Ovary (tissue), 7 donors: ENCODE measurements at regions not wholly inside any gene's neighbourhood (a gene's known extent, or its start where the extent isn't known, plus 50 kb on each side); places are given as distances from the start of the nearest gene placed in this dataset.

ENCODE experiments used
- DNase-seq, 5 donors: peaks; one replicate each; pipeline ENCODE4 v3.0.0-alpha.2; 2019 to 2020
- H3K27ac ChIP-seq, 2 donors: fragments of 200-600 bp; one replicate each; pipeline versions ENCODE4 v1.5.1 to v1.8.0; 2019 to 2022
- H3K27me3 ChIP-seq: fragments of 200-600 bp; one replicate; pipeline ENCODE4 v1.8.0; 2022
- H3K36me3 ChIP-seq: fragments of 200-600 bp; sonication (generic); one replicate; pipeline ENCODE4 v1.5.1; 2019
- H3K4me1 ChIP-seq: one replicate; pipeline ENCODE4 v1.8.1; 2013; ENCODE audit warnings: mild to moderate bottlenecking, moderate library complexity; ENCODE audit not compliant: insufficient read depth
- H3K4me3 ChIP-seq: fragments of 200-600 bp; sonication (generic); one replicate; pipeline ENCODE4 v1.5.1; 2017
- H3K9me3 ChIP-seq, 2 donors: fragments of 200-600 bp in 1 of 2; sonication (generic) in 1 of 2; one replicate each; pipeline versions ENCODE4 v1.5.1 to v1.8.1; 2013 to 2019; ENCODE audit warnings: mild to moderate bottlenecking in 1 of 2, moderate library complexity in 1 of 2
- CTCF ChIP-seq, 3 donors: fragments of 450-650 bp in 2 of 3; fragments of 200-600 bp in 1 of 3; IDR thresholded peaks; one replicate each; pipeline versions ENCODE4 v1.5.1 to v1.8.0; 2016 to 2022; ENCODE audit warnings: antibody characterized with exemption in 3 of 3, mild to moderate bottlenecking in 1 of 3
- EP300 ChIP-seq: sonication (generic); formaldehyde crosslinking; IDR thresholded peaks from one replicate; pipeline ENCODE4 v1.6.1; 2017; ENCODE audit warnings: antibody characterized with exemption
- POLR2A ChIP-seq: fragments of 450-650 bp; IDR thresholded peaks from one replicate; pipeline ENCODE4 v1.6.1; 2017; ENCODE audit warnings: antibody characterized with exemption, mild to moderate bottlenecking, moderate library complexity
- WGBS, 3 donors: extraction: QIAGEN DNeasy Blood & Tissue Kit in 1 of 3; methylation state at CpG; one replicate each; pipeline versions ENCODE4 v1.1.5 to v1.1.7; 2013 to 2017; 5-methylcytosine and 5-hydroxymethylcytosine counted together
- intact Hi-C, 4 donors: fragments of 100-400 bp; cut with DNase I; formaldehyde crosslinking; loops; one replicate each; pipeline versions ENCODE4 v1.11.0 to v1.15.1; 2022 to 2023
- donor health status: DM: no; HTN: no; CAD: no; lungs with moderate emphysema.
- donor health status: DM: no; HTN: no; CAD: no.
- donor health status: Bipolar disorder and iron deficiency.
- donor health status: DM: no; HTN: no; CAD: no.
- donor health status: DM: yes; HTN: yes; CAD: no.

GRCh38 chr2:216575465-216575864 lies 57.8 kb upstream of the IGFBP2 start:
- peaks cover 7% of the 10 kb centered on the region for H3K4me1 ChIP-seq
- WGBS, 3 donors: 78 to 94% (median 78%) methylated on average over 1 of the region's 1 CpG
- H3K4me3 ChIP-seq: no peak overlapping the region
- intact Hi-C loops: no loop called here
- no peaks in the 10 kb centered on the region for H3K36me3 ChIP-seq
- DNase-seq: no peak
- H3K9me3 ChIP-seq: no peaks in the 10 kb centered on the region
- TF ChIP-seq POLR2A (no peak), EP300 (no peak), CTCF (IDR thresholded peaks at IDR 0.05) (no peak)
- H3K27me3 ChIP-seq: no peaks in the 10 kb centered on the region
- no peak overlapping the region for H3K27ac ChIP-seq

- peaks cover 7% of the 10 kb centered on the region for H3K4me1 ChIP-seq
- TF ChIP-seq EP300 (no peak), POLR2A (no peak)
Observed at GRCh38 chr2:216576616-216577015, 56.6 kb upstream of the IGFBP2 start.

GRCh38 chr2:216578325-216578724 lies 54.9 kb upstream of the IGFBP2 start:
- intact Hi-C loops: no loop called here
- Histone ChIP-seq H3K4me3 (no peak overlapping the region), H3K4me1 (peaks cover 3% of the 10 kb centered on the region), H3K27ac (no peak overlapping the region), H3K36me3 (no peaks in the 10 kb centered on the region), H3K27me3 (no peaks in the 10 kb centered on the region), H3K9me3 (no peaks in the 10 kb centered on the region)
- TF ChIP-seq CTCF (IDR thresholded peaks at IDR 0.05) (no peak), POLR2A (no peak), EP300 (no peak)
- DNase-seq: no peak
- WGBS, 3 donors: 86 to 100% (median 97%) methylated on average over 1 of the region's 1 CpG

More at GRCh38 chr2:216576616-216577015, 56.6 kb upstream of the IGFBP2 start:
- Histone ChIP-seq H3K27ac (no peak overlapping the region), H3K9me3 (no peaks in the 10 kb centered on the region), H3K27me3 (no peaks in the 10 kb centered on the region), H3K4me3 (no peak overlapping the region), H3K36me3 (no peaks in the 10 kb centered on the region)
- intact Hi-C loops: no loop called here
- 92 to 95% (median 94%) methylated on average over 4 of the region's 4 CpGs for WGBS, 3 donors
- no peak for DNase-seq

- no peak overlapping the region for H3K27ac ChIP-seq
- WGBS, 3 donors: 70 to 81% (median 80%) methylated on average over 8 of the region's 8 CpGs
- no peaks in the 10 kb centered on the region for H3K27me3 ChIP-seq
- no peaks in the 10 kb centered on the region for H3K4me1 ChIP-seq
- H3K4me3 ChIP-seq: no peak overlapping the region
- no peak for DNase-seq
- intact Hi-C loops: no loop called here
- TF ChIP-seq POLR2A: no peak
- H3K36me3 ChIP-seq: no peaks in the 10 kb centered on the region
- no peaks in the 10 kb centered on the region for H3K9me3 ChIP-seq
Observed at GRCh38 chr2:216583147-216583546, 50.1 kb upstream of the IGFBP2 start.
